HuH-7.5 (cell line): ENCODE measurements at regions not wholly inside any gene's neighbourhood (a gene's known extent, or its start where the extent isn't known, plus 50 kb on each side); places are given as distances from the start of the nearest gene placed in this dataset.

ENCODE experiments used
- DNase-seq: peaks from one replicate; pipeline ENCODE4 v3.0.0; 2011; ENCODE audit warnings: low spot score

- DNase-seq, result no peak
These were observed 258.0 kb downstream of the FAT3 start for GRCh38 chr11:92482492-92483060.

- DNase-seq, result no peak
These were observed 260.0 kb downstream of the FAT3 start for GRCh38 chr11:92484570-92484969.

- DNase-seq, result no peak
These were observed 265.3 kb downstream of the FAT3 start for GRCh38 chr11:92489826-92490399.

GRCh38 chr11:92492372-92492771 lies 267.8 kb downstream of the FAT3 start:
- no peak for DNase-seq

GRCh38 chr11:92495107-92495793 lies 270.6 kb downstream of the FAT3 start:
- peak; percentile 14 for DNase-seq

GRCh38 chr11:92500453-92500852 lies 275.8 kb downstream of the FAT3 start:
- DNase-seq, result no peak

GRCh38 chr11:92501066-92501739 lies 276.6 kb downstream of the FAT3 start:
- DNase-seq, result no peak

GRCh38 chr11:92504004-92504403 lies 279.4 kb downstream of the FAT3 start:
- DNase-seq, result no peak

- no peak for DNase-seq
These were observed 279.9 kb downstream of the FAT3 start for GRCh38 chr11:92504534-92504933.

GRCh38 chr11:92505689-92506088 lies 281.1 kb downstream of the FAT3 start:
- DNase-seq, result no peak

- no peak for DNase-seq
These were observed 282.3 kb downstream of the FAT3 start for GRCh38 chr11:92506809-92507336.

- no peak for DNase-seq
These were observed 286.0 kb downstream of the FAT3 start for GRCh38 chr11:92510591-92510990.

- no peak for DNase-seq
These were observed 287.0 kb downstream of the FAT3 start for GRCh38 chr11:92511522-92512203.

- no peak for DNase-seq
These were observed 287.6 kb downstream of the FAT3 start for GRCh38 chr11:92512204-92512569.

- no peak for DNase-seq
These were observed 299.0 kb downstream of the FAT3 start for GRCh38 chr11:92523611-92524010.

GRCh38 chr11:92524542-92524941 lies 299.9 kb downstream of the FAT3 start:
- no peak for DNase-seq

- DNase-seq, result no peak
These were observed 302.8 kb downstream of the FAT3 start for GRCh38 chr11:92527467-92527866.

- DNase-seq, result no peak
These were observed 303.4 kb downstream of the FAT3 start for GRCh38 chr11:92528001-92528400.

GRCh38 chr11:92531065-92531739 lies 306.6 kb downstream of the FAT3 start:
- no peak for DNase-seq

- no peak for DNase-seq
These were observed 309.2 kb downstream of the FAT3 start for GRCh38 chr11:92533657-92534335.

GRCh38 chr11:92536883-92537282 lies 312.3 kb downstream of the FAT3 start:
- no peak for DNase-seq
